HUES64 (cell line): ENCODE measurements at regions not wholly inside any gene's neighbourhood (a gene's known extent, or its start where the extent isn't known, plus 50 kb on each side); places are given as distances from the start of the nearest gene placed in this dataset.

Source experiments
- H3K27ac ChIP-seq: 2 replicates; pipeline ENCODE4 v1.7.0; 2013; ENCODE audit warnings: low read depth, low read length, inconsistent platforms
- H3K27me3 ChIP-seq: 2 replicates; pipeline ENCODE4 v1.6.1; 2013; ENCODE audit warnings: mild to moderate bottlenecking, low read length; ENCODE audit not compliant: insufficient read depth
- H3K36me3 ChIP-seq: 2 replicates; pipeline ENCODE4 v1.6.1; 2013; ENCODE audit warnings: mild to moderate bottlenecking, low read length; ENCODE audit not compliant: insufficient read depth
- H3K4me1 ChIP-seq: 2 replicates; pipeline ENCODE4 v1.6.1; 2013; ENCODE audit warnings: mild to moderate bottlenecking, low read length, moderate library complexity; ENCODE audit not compliant: insufficient read depth
- H3K4me3 ChIP-seq: 2 replicates; pipeline ENCODE4 v1.5.1; 2013; ENCODE audit warnings: mild to moderate bottlenecking, low read length, moderate library complexity
- H3K9ac ChIP-seq: 2 replicates; pipeline ENCODE4 v1.6.1; 2013; ENCODE audit warnings: mild to moderate bottlenecking, low read depth, low read length
- H3K9me3 ChIP-seq: 2 replicates; pipeline ENCODE4 v1.6.1; 2013; ENCODE audit warnings: low read depth, low read length; ENCODE audit not compliant: insufficient read depth
- WGBS: fragments of 150-250, 120-280 bp; methylation state at CpG from one replicate; pipeline ENCODE4 v1.1.7; 2013; ENCODE audit warnings: missing lambda C conversion rate; 5-methylcytosine and 5-hydroxymethylcytosine counted together

DNA sequence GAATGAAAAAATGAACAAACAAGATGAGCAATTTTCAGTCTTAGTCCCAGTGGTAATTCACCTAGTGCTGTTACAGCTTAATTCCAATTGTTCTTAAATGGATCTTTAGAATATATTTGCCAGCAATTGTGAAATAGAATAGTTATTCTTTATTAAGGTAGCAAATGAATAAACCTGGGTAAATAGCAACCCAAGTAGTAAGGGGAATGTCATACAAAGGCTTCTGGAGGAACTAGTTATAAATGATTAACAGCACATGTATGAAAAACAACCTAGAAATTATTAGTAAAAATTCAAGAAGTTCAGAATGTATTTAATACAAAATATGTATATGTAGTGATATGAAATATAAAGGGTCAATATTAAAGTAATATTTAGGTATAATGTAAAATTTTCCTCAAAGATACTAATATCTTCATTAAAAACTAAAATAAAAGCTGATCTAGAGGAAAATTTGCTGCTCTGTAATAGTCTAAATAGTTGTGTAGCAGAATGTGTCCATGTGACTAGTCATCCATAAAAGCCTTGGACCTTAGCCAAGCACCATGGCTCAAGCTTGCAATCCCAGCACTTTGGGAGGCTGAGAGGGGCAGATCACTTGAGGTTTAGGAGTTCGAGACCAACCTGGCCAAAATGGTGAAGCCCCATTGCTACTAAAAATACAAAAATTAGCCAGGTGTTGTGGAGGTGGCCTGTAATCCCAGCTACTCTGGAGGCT lies 535.9 kb upstream of the ATXN8OS start:
- Histone ChIP-seq H3K27ac (no peak overlapping the region), H3K27me3 (no peaks in the 10 kb centered on the region), H3K4me1 (no peaks in the 10 kb centered on the region), H3K4me3 (no peak overlapping the region), H3K9ac (no peak overlapping the region), H3K9me3 (no peaks in the 10 kb centered on the region), H3K36me3 (no peaks in the 10 kb centered on the region)
- WGBS = 94% methylated on average over 1 of the region's 1 CpG

DNA sequence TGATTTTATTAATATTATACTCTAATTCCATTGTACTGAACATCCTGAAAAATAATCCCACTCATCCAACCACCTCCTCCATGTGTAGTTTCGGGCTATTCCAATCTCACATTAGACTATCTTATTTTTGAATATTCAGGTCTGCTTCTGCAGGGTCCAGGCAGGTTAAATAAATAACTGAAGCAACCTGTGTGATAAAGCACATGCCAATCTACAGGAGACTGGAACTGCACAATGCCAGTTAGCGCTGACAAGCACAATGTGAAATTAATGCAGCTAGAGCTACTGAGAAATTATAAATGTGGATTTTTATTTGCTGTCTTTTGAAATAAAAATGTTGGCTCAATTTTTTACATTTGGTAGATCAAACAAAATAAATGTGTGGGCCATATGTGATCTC lies 540.1 kb upstream of the ATXN8OS start:
- 92% methylated on average over 2 of the region's 2 CpGs for WGBS

DNA sequence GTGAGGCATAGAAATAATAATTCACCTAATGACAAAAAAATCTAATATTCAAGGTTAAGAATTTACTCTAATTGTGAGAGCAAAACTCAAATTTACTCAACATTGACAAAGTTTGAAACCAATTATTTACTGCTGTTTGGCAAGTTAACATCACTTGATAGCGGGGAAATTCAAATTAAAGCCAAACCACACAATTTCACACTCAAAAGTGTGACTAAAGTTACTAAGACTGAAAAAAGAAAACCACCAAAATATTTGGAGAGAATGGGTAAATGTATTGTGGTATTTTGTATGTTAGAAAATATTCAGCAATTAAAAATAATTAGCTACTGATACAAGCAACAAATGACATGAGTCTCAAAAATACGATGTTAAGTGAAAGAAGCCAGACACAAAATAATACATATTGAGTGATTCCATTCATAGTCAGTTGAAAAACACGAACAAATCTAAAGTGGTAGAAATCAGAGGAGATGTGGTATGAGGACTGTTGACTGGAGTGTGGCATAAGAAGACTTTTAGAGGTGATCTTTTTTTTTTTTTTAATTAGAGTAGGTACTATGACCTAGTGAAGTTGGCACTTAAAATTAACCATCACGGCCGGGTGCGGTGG lies 541.4 kb upstream of the ATXN8OS start:
- 98% methylated on average over 5 of the region's 6 CpGs for WGBS
- Histone ChIP-seq H3K27ac (no peak overlapping the region), H3K4me1 (no peaks in the 10 kb centered on the region), H3K4me3 (no peak overlapping the region), H3K27me3 (no peaks in the 10 kb centered on the region), H3K9ac (no peak overlapping the region), H3K36me3 (no peaks in the 10 kb centered on the region), H3K9me3 (no peaks in the 10 kb centered on the region)

More for the DNA sequence above, 540.1 kb upstream of the ATXN8OS start:
- Histone ChIP-seq H3K4me1 (no peaks in the 10 kb centered on the region), H3K27me3 (no peaks in the 10 kb centered on the region), H3K9me3 (no peaks in the 10 kb centered on the region), H3K27ac (no peak overlapping the region), H3K4me3 (no peak overlapping the region), H3K9ac (no peak overlapping the region), H3K36me3 (no peaks in the 10 kb centered on the region)

DNA sequence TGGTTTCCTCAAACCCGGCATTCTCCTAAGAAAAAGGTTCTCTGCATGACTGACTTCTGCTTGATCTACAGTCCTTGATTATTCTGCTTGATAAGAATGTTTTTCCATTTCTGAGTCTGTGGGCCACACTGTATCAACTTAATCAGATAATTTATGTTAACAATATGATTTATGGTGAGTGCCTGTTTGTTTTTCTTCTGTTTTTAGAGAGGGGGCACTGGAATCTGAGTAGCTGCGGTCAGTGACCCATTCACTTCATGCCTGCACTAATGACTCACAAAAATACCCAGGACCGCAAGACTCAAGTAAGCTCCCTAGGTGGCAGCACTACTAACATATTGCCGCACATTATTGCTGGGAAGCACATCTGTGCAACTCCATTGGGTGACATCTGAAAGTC lies 542.3 kb upstream of the ATXN8OS start:
- no peaks in the 10 kb centered on the region for H3K4me1 ChIP-seq
- H3K9ac ChIP-seq = no peak overlapping the region
- WGBS = 46% methylated on average over 4 of the region's 4 CpGs
- H3K36me3 ChIP-seq = no peaks in the 10 kb centered on the region
- H3K27me3 ChIP-seq = no peaks in the 10 kb centered on the region
- H3K4me3 ChIP-seq = no peak overlapping the region
- no peak overlapping the region for H3K27ac ChIP-seq
- H3K9me3 ChIP-seq = no peaks in the 10 kb centered on the region

DNA sequence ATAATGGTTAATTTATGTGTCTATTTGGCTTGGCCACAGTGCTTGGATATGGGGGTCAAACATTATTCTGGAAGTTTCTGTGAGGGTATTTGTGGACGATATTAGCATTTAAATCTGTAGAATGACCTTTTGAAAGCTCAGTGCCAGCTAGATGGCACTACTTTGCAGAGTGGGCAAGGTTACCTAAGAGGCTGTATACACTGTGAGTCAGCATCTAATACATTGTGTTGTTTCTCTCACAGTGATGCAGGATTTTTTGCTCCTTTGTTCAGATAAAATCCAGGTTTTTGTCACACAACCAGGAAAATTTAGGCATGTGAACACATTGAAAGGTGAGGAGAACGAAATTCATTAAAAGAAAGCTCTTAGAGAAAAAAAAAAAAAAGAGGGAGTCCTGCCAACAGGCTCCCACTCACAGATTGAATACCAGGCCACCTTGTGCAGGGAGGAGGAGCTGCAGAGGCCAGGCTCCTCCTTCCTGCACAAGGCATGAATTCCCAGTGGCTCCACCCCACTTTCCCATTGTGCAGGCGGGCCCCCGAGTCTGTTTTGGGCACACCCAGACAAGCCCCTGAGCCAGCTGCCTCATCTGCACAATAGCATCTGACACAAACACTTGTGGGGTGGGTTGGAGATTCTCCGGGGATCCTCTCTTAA lies 551.0 kb upstream of the ATXN8OS start:
- H3K27me3 ChIP-seq = no peaks in the 10 kb centered on the region
- H3K27ac ChIP-seq = no peak overlapping the region
- no peaks in the 10 kb centered on the region for H3K36me3 ChIP-seq
- no peak overlapping the region for H3K4me3 ChIP-seq
- no peak overlapping the region for H3K9ac ChIP-seq
- H3K4me1 ChIP-seq = 0 out of 2 replicates have a peak, but pooled peaks cover 5% of the 10 kb centered on the region
- 95% methylated on average over 4 of the region's 5 CpGs for WGBS
- H3K9me3 ChIP-seq = no peaks in the 10 kb centered on the region

DNA sequence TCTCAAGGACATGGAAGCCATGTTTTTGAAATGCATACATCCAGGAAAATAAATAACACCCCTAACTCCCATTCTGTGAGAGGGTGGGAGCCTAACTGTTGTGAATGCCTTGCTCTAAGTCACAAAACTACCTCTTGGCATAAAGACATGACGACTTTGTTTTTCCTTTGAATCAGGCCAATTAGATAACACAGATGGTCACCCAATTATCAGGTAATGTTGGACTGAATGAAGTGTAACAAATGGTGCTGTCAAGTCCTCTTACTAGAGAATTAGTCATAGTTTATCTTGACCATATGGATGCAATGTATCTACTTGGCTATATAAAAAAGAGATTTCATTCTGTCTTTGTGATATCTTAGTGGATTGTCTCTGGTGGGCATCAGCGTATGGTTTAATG lies 553.6 kb upstream of the ATXN8OS start:
- H3K9me3 ChIP-seq = no peaks in the 10 kb centered on the region
- H3K27me3 ChIP-seq = no peaks in the 10 kb centered on the region
- 0 out of 2 replicates have a peak, but pooled peaks cover 5% of the 10 kb centered on the region for H3K4me1 ChIP-seq
- H3K9ac ChIP-seq = no peak overlapping the region
- WGBS = 86% methylated on average over 1 of the region's 2 CpGs
- H3K4me3 ChIP-seq = no peak overlapping the region
- no peaks in the 10 kb centered on the region for H3K36me3 ChIP-seq
- no peak overlapping the region for H3K27ac ChIP-seq

DNA sequence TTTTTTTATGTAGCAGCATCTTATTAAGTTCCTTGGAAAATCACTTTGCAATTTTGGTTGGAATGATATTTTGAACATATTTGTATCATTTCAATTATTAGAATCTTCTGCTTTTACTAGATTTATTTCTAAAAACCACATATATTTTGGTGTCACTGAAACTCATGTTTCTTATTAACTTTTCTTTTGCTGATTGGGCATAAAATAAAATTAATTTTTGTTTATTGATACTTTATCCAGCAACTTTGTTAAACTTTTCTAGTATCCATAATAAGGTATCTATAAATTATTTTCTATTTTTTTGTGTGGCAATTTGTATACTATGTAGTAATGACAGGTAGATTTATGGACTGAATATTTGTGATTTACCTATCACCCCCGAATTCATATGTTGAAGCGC lies 556.4 kb upstream of the ATXN8OS start:
- no peak overlapping the region for H3K9ac ChIP-seq
- H3K36me3 ChIP-seq = no peaks in the 10 kb centered on the region
- H3K27ac ChIP-seq = no peak overlapping the region
- WGBS = 100% methylated on average over 2 of the region's 2 CpGs
- H3K4me1 ChIP-seq = 0 out of 2 replicates have a peak, but pooled peaks cover 2% of the 10 kb centered on the region
- H3K4me3 ChIP-seq = no peak overlapping the region
- H3K27me3 ChIP-seq = no peaks in the 10 kb centered on the region
- H3K9me3 ChIP-seq = no peaks in the 10 kb centered on the region

DNA sequence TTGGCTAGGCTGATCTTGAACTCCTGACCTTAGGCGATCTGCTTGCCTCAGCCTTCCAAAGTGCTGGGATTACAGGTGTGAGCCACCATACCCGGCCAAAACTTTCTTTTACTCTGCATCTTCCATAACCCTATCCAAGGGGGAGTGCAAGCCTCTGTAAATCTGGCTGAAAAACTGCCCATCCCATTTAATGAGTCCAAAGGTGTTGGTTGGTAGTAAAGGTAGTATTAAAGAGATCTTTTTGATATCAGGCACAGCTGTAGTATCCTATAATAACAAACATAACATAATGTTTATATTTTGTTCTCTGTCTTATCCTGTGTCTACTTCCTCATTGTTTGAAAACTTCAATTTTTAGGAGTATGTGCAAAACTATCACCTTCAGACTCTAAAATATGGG lies 559.8 kb upstream of the ATXN8OS start:
- WGBS = 98% methylated on average over 2 of the region's 2 CpGs

DNA sequence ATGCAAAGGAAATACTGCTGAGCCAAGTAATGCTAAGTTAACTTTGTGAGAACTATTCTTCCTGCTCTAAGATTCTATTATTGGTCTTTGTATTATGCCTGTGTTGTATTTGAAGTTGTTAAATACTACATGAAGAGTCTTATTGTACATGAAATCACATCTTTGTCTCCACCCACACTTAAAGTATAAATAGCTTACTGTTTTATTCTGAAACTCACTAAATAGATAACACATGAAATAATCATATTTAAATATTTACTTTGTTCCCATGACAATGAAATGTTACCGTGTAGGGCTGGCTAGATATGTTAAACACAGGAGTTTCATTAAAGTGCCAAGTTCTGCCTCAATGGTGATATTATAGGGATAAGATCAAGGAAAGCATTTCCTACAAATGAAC lies 562.1 kb upstream of the ATXN8OS start:
- Histone ChIP-seq H3K36me3 (no peaks in the 10 kb centered on the region), H3K9ac (no peak overlapping the region), H3K9me3 (no peaks in the 10 kb centered on the region), H3K27me3 (no peaks in the 10 kb centered on the region), H3K27ac (no peak overlapping the region), H3K4me1 (0 out of 2 replicates have a peak, but pooled peaks cover 3% of the 10 kb centered on the region), H3K4me3 (no peak overlapping the region)
- WGBS = 100% methylated on average over 1 of the region's 1 CpG

More for the DNA sequence above, 559.8 kb upstream of the ATXN8OS start:
- H3K4me3 ChIP-seq = no peak overlapping the region
- no peak overlapping the region for H3K27ac ChIP-seq
- 0 out of 2 replicates have a peak, but pooled peaks cover 3% of the 10 kb centered on the region for H3K4me1 ChIP-seq
- H3K36me3 ChIP-seq = no peaks in the 10 kb centered on the region
- H3K9ac ChIP-seq = no peak overlapping the region
- H3K9me3 ChIP-seq = no peaks in the 10 kb centered on the region
- H3K27me3 ChIP-seq = no peaks in the 10 kb centered on the region

DNA sequence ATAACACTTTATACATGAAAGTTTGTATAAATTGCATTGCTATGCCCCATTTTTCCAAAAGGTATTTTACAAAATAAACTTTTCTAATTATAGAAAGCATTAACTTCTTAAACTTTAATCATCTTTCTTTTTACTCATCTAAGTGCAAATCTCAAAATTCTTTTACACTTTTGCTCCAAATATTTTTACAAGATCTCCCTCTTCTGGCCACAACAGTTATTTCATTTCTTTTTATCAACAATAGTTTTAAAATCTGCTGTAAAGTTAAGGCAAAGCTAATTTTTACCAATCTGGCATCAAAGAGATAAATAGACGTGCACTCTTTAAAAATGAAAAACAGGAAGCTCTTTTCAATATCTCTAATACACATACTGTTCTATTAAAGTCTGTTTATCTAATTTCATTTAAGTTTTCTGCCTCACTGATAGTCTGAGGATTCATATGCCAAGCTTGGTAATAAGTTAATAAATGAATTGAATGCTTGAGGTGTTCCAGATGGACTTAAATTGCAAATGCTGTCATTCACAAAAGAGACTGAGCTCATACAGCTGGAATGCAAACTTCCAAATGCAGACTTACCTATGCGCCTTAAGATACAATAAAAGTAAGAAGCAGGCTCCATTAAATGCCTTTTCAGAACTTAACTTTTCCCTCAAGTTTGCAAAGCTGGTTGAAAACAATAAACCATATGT lies 583.0 kb upstream of the ATXN8OS start:
- peaks cover 4% of the 10 kb centered on the region; the same call in 1 of the 2 replicates for H3K4me1 ChIP-seq
- WGBS = 82% methylated on average over 1 of the region's 2 CpGs
- H3K9ac ChIP-seq = no peak overlapping the region
- H3K4me3 ChIP-seq = no peak overlapping the region
- H3K36me3 ChIP-seq = no peaks in the 10 kb centered on the region
- H3K9me3 ChIP-seq = no peaks in the 10 kb centered on the region
- no peak overlapping the region for H3K27ac ChIP-seq
- H3K27me3 ChIP-seq = no peaks in the 10 kb centered on the region

DNA sequence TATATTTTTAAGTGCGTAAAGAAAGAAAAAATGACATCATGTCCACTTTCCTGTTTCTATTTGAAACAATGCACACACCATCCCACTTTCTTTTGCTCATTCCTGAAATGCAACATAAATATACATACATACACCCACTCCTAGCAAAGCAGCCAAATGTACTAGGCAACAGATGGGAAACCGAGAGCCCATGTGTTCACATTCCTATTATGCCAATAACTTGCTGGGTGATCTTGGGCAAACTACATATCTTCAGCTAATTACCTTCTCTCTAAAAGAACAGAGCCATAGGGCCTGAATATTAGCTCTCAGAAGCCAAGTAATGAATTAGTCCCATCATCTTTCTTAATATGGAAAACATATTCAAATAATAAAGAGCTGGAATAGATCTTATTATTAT lies 610.6 kb upstream of the ATXN8OS start:
- no peaks in the 10 kb centered on the region for H3K27me3 ChIP-seq
- H3K9ac ChIP-seq = no peak overlapping the region
- H3K4me1 ChIP-seq = no peaks in the 10 kb centered on the region
- no peak overlapping the region for H3K27ac ChIP-seq
- H3K36me3 ChIP-seq = no peaks in the 10 kb centered on the region
- no peak overlapping the region for H3K4me3 ChIP-seq
- no peaks in the 10 kb centered on the region; the same call in 1 of the 2 replicates for H3K9me3 ChIP-seq
- WGBS = over 99% methylated on average over 2 of the region's 2 CpGs
